ENCODE measurements at regions not wholly inside any gene's neighbourhood (a gene's known extent, or its start where the extent isn't known, plus 50 kb on each side); places are given as distances from the start of the nearest gene placed in this dataset.

DNA sequence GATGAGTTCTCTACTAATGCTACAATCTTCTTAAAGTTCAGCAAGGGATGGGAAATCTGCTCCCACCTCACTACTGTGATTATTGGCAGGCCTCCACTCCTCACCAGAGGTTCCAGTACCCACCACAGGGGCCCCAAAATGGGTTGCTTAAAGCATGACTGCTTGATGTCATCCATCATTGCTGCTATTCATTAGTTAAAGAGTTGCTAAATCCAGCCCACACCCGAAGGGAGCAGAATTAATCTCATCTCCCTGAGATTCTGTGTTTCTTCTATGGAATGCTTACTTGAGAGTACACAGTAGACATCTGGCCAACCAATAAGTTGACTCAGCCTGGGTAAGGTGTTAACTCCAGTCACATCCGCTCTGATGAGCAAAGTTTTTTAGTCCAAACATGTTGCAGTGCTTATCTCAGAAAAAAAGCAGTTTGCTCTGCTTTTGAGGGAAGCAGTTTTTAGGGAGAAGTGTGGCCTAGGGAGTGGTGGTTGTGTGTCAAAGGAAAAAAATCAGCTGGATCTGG lies 690.2 kb upstream of the POU3F3 start:
- no peak overlapping the region for H3K4me3 ChIP-seq (ENCODE audit: low read depth, low read length)
- TF ChIP-seq, protein P1, sequence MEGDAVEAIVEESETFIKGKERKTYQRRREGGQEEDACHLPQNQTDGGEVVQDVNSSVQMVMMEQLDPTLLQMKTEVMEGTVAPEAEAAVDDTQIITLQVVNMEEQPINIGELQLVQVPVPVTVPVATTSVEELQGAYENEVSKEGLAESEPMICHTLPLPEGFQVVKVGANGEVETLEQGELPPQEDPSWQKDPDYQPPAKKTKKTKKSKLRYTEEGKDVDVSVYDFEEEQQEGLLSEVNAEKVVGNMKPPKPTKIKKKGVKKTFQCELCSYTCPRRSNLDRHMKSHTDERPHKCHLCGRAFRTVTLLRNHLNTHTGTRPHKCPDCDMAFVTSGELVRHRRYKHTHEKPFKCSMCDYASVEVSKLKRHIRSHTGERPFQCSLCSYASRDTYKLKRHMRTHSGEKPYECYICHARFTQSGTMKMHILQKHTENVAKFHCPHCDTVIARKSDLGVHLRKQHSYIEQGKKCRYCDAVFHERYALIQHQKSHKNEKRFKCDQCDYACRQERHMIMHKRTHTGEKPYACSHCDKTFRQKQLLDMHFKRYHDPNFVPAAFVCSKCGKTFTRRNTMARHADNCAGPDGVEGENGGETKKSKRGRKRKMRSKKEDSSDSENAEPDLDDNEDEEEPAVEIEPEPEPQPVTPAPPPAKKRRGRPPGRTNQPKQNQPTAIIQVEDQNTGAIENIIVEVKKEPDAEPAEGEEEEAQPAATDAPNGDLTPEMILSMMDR (IDR thresholded peaks at IDR 0.05; ENCODE audit: insufficient read depth, low read depth, low read length, missing control alignments): no peak
- no peak for DNase-seq (ENCODE audit: low read depth)

DNA sequence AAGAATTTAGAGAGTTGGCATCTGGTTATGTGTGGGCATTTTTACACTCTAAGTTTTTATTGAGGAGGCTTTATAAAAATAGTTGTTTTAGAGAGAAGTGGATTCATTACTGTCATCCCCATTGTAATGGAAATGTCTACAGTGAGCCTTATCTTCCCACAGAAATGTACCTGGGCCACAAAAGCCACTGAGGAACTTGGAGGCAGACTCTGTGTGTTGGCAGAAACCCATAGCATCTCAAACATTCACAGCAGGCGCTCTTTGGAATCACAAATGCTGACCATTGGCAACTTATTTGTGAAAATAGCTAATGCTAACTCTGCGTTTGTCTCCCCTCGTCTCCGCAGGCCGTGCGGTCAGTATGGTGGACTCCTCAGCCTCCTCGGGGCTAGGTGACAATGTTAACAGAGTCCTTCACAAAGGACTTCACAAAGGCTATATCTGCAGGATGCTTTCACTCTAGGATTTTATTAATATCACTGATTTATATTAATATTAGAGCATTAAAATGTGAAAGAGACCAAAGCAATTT lies 689.1 kb upstream of the POU3F3 start:
- no peak for DNase-seq (ENCODE audit: low read depth)
- TF ChIP-seq, protein P1 (IDR thresholded peaks at IDR 0.05; ENCODE audit: insufficient read depth, low read depth, low read length, missing control alignments): no peak
- no peak overlapping the region for H3K4me3 ChIP-seq (ENCODE audit: low read depth, low read length)

GRCh38 chr2:104177179-104177578 lies 676.7 kb upstream of the POU3F3 start:
- TF ChIP-seq, protein P1 (IDR thresholded peaks at IDR 0.05; ENCODE audit: insufficient read depth, low read depth, low read length, missing control alignments): no peak
- no peak overlapping the region for H3K4me3 ChIP-seq (ENCODE audit: low read depth, low read length)
- DNase-seq (ENCODE audit: low read depth): no peak

GRCh38 chr2:104179644-104180043 lies 674.3 kb upstream of the POU3F3 start:
- no peak for DNase-seq (ENCODE audit: low read depth)
- TF ChIP-seq, protein P1 (IDR thresholded peaks at IDR 0.05; ENCODE audit: insufficient read depth, low read depth, low read length, missing control alignments): no peak
- no peak overlapping the region for H3K4me3 ChIP-seq (ENCODE audit: low read depth, low read length)

GRCh38 chr2:104200533-104201168 lies 653.3 kb upstream of the POU3F3 start:
- no peak for DNase-seq (ENCODE audit: low read depth)
- H3K4me3 ChIP-seq (ENCODE audit: low read depth, low read length): no peak overlapping the region
- TF ChIP-seq, protein P1 (IDR thresholded peaks at IDR 0.05; ENCODE audit: insufficient read depth, low read depth, low read length, missing control alignments): no peak

- DNase-seq (ENCODE audit: low read depth): no peak
Observed at GRCh38 chr2:104213758-104214157, 640.2 kb upstream of the POU3F3 start.

More at GRCh38 chr2:104213758-104214157, 640.2 kb upstream of the POU3F3 start:
- no peak overlapping the region for H3K4me3 ChIP-seq (ENCODE audit: low read depth, low read length)
- TF ChIP-seq, protein P1 (IDR thresholded peaks at IDR 0.05; ENCODE audit: insufficient read depth, low read depth, low read length, missing control alignments): no peak
